ENCODE measurements at regions not wholly inside any gene's neighbourhood (a gene's known extent, or its start where the extent isn't known, plus 50 kb on each side); places are given as distances from the start of the nearest gene placed in this dataset.

DNA sequence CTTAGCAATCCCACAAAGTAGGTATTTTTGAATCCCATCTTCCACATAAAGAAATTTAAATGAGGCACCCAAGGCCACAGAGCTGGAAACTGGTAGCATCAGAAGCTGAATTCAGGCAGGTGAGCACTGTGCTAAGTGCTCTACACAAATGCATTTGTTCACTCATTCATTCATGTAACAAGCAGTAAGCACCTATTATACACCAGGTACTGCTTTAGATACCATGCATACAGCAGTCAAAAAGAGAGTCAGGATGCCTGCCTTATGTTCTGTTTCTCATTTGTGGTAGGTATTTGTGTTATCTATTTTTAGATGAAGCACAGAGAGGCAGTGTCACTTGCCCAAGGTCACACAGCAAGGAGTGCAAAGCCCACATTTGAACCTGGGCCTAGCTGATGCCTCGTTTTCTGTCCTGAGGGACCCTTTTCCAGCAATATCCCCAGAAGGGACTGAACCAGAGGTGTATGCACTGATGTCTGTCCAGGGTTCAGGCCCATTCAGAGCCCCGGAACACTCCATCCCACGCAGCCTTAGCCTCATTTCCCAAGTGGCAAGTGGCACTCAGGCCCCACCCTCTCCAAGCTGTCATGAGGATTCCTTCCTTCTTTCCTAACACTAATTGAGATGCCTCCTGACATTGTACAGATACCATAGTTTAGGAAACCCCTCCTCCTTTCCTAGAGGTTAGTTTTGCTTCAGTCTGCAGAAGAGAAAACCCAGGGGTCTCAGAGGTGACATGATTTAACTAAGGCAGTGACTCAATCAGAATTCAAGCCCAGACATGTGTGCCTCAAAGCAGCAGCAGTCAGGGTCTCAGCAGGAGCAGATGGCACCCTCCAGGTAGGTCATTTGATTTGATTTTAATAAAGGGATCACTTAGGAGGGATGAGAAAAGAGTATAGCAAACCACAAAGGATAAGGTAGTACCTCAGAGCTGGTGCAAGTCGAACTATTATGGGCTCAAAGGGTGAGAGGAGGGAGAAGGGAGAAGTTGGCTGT, 61.2 kb upstream of the SIRPA start:
- H4K20me1 ChIP-seq (ENCODE audit: control insufficient read depth, extremely low read depth, insufficient read depth, low read length) = no peaks in the 10 kb centered on the region
- no peak overlapping the region for H3K27ac ChIP-seq (ENCODE audit: insufficient read depth, low read length)
- H3K9ac ChIP-seq (ENCODE audit: insufficient read depth, low read length) = no peak overlapping the region
- DNase-seq (ENCODE audit: low read depth in 2 of 2) = no peak
- peaks cover 4% of the 10 kb centered on the region for H3K27me3 ChIP-seq (ENCODE audit: control insufficient read depth, insufficient read depth, low read length)
- peaks cover 20% of the 10 kb centered on the region for H3K4me1 ChIP-seq (ENCODE audit: control insufficient read depth, extremely low read depth, insufficient read depth, low read length)
- no peak for TF ChIP-seq EZH2 (IDR thresholded peaks at IDR 0.05; ENCODE audit: low read length, missing control alignments)
- no peak overlapping the region for H2AFZ ChIP-seq (ENCODE audit: low read length)
- no peaks in the 10 kb centered on the region for H3K79me2 ChIP-seq (ENCODE audit: control insufficient read depth, insufficient read depth, low read length)
- H3K4me2 ChIP-seq (ENCODE audit: extremely low read depth, insufficient read depth, low read length) = no peak overlapping the region
- H3K4me3 ChIP-seq (replicated peaks in 1 of 4; ENCODE audit: control extremely low read depth in 1 of 4, insufficient read depth in 1 of 4, low read depth in 3 of 4, low read length in 4 of 4) = no peak overlapping the region
- H3K36me3 ChIP-seq (ENCODE audit: control insufficient read depth, insufficient read depth, low read length) = no peaks in the 10 kb centered on the region
- no peaks in the 10 kb centered on the region for H3K9me3 ChIP-seq (ENCODE audit: control insufficient read depth, insufficient read depth, low read depth, low read length)

GRCh38 chr20:1833216-1833615, 62.0 kb upstream of the SIRPA start:
- no peak overlapping the region for H3K27ac ChIP-seq (ENCODE audit: insufficient read depth, low read length)
- H3K4me1 ChIP-seq (ENCODE audit: control insufficient read depth, extremely low read depth, insufficient read depth, low read length) = peaks cover 20% of the 10 kb centered on the region
- TF ChIP-seq CTCF (conservative IDR thresholded peaks at IDR 0.05 in 1 of 2, IDR thresholded peaks at IDR 0.05 in 1 of 2; ENCODE audit: low read depth in 1 of 2, low read length in 2 of 2) (no peak), EZH2 (IDR thresholded peaks at IDR 0.05; ENCODE audit: low read length, missing control alignments) (no peak)
- H3K9ac ChIP-seq (ENCODE audit: insufficient read depth, low read length) = no peak overlapping the region
- H3K27me3 ChIP-seq (ENCODE audit: control insufficient read depth, insufficient read depth, low read length) = peaks cover 4% of the 10 kb centered on the region
- H2AFZ ChIP-seq (ENCODE audit: low read length) = no peak overlapping the region
- no peaks in the 10 kb centered on the region for H3K9me3 ChIP-seq (ENCODE audit: control insufficient read depth, insufficient read depth, low read depth, low read length)
- no peak overlapping the region for H3K4me3 ChIP-seq (replicated peaks in 1 of 4; ENCODE audit: control extremely low read depth in 1 of 4, insufficient read depth in 1 of 4, low read depth in 3 of 4, low read length in 4 of 4)
- DNase-seq (ENCODE audit: low read depth in 2 of 2) = no peak
- H4K20me1 ChIP-seq (ENCODE audit: control insufficient read depth, extremely low read depth, insufficient read depth, low read length) = no peaks in the 10 kb centered on the region
- no peaks in the 10 kb centered on the region for H3K36me3 ChIP-seq (ENCODE audit: control insufficient read depth, insufficient read depth, low read length)
- H3K4me2 ChIP-seq (ENCODE audit: extremely low read depth, insufficient read depth, low read length) = no peak overlapping the region
- no peaks in the 10 kb centered on the region for H3K79me2 ChIP-seq (ENCODE audit: control insufficient read depth, insufficient read depth, low read length)

DNA sequence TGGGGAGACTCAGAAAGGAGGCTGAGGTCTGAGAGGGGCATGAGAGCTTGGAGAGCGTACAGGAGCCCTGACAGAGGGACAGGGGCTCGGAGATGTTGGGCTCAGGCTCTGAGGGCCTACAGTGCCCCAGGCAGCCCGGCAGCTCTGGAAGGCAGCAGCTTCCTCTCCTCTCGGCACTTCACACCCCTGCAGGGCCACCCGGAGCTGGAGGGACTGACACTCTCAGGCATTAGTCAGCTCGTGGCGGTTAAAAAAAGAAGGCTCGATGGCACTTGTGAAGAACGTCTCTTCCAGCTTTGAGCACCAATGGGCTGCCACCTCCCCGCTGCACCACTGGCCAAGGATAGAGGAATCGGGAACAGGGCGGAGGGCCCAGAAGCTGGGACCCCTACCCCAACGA, 62.6 kb upstream of the SIRPA start:
- Histone ChIP-seq H3K27me3 (ENCODE audit: control insufficient read depth, insufficient read depth, low read length) (peaks cover 4% of the 10 kb centered on the region), H3K9ac (ENCODE audit: insufficient read depth, low read length) (no peak overlapping the region), H3K4me1 (ENCODE audit: control insufficient read depth, extremely low read depth, insufficient read depth, low read length) (peaks cover 20% of the 10 kb centered on the region), H3K9me3 (ENCODE audit: control insufficient read depth, insufficient read depth, low read depth, low read length) (no peaks in the 10 kb centered on the region), H3K79me2 (ENCODE audit: control insufficient read depth, insufficient read depth, low read length) (no peaks in the 10 kb centered on the region), H3K4me2 (ENCODE audit: extremely low read depth, insufficient read depth, low read length) (no peak overlapping the region), H3K36me3 (ENCODE audit: control insufficient read depth, insufficient read depth, low read length) (no peaks in the 10 kb centered on the region), H3K27ac (ENCODE audit: insufficient read depth, low read length) (no peak overlapping the region), H2AFZ (ENCODE audit: low read length) (no peak overlapping the region), H4K20me1 (ENCODE audit: control insufficient read depth, extremely low read depth, insufficient read depth, low read length) (no peaks in the 10 kb centered on the region), H3K4me3 (replicated peaks in 1 of 4; ENCODE audit: control extremely low read depth in 1 of 4, insufficient read depth in 1 of 4, low read depth in 3 of 4, low read length in 4 of 4) (no peak overlapping the region)
- TF ChIP-seq EZH2 (IDR thresholded peaks at IDR 0.05; ENCODE audit: low read length, missing control alignments) (no peak), CTCF (conservative IDR thresholded peaks at IDR 0.05 in 1 of 2, IDR thresholded peaks at IDR 0.05 in 1 of 2; ENCODE audit: low read depth in 1 of 2, low read length in 2 of 2) (no peak)
- DNase-seq (ENCODE audit: low read depth in 2 of 2) = no peak

All from fibroblast of lung (primary cell).